22Rv1 (cell line): ENCODE measurements at regions not wholly inside any gene's neighbourhood (a gene's known extent, or its start where the extent isn't known, plus 50 kb on each side); places are given as distances from the start of the nearest gene placed in this dataset.
"Not testable (repeated sequence)": the region's sequence is repeated elsewhere in the genome, so short reads cannot be mapped to it uniquely, and the experiment has no call there.

Source experiments
- H3K27ac ChIP-seq: fragments of 450-650 bp; 2 replicates; pipeline ENCODE4 v1.5.1; 2017
- CTCF ChIP-seq: fragments of 450-650 bp; IDR thresholded peaks from 2 replicates; pipeline ENCODE4 v1.5.1; 2017; ENCODE audit warnings: mild to moderate bottlenecking
- ZFX ChIP-seq: fragments of 450-650 bp; IDR thresholded peaks from 2 replicates; pipeline ENCODE4 v1.6.1; 2017; ENCODE audit warnings: antibody characterized with exemption, borderline replicate concordance

- TF ChIP-seq ZFX (no peak), CTCF (no peak)
- no peak overlapping the region for H3K27ac ChIP-seq
Measured at GRCh38 chr4:23413631-23414030, 476.2 kb downstream of the PPARGC1A start.

- no peak overlapping the region for H3K27ac ChIP-seq
- TF ChIP-seq ZFX (no peak), CTCF (no peak)
Measured at GRCh38 chr4:23412701-23413100, 477.1 kb downstream of the PPARGC1A start.

GRCh38 chr4:23408913-23409312 is 480.9 kb downstream of the PPARGC1A start:
- H3K27ac ChIP-seq: not testable (repeated sequence)

- no peak overlapping the region for H3K27ac ChIP-seq
- TF ChIP-seq ZFX (no peak), CTCF (no peak)
Measured at GRCh38 chr4:23401572-23401971, 488.3 kb downstream of the PPARGC1A start.

GRCh38 chr4:23392860-23393458 is 496.9 kb downstream of the PPARGC1A start:
- TF ChIP-seq CTCF: no peak
- TF ChIP-seq ZFX: no peak
- no peak overlapping the region for H3K27ac ChIP-seq

- TF ChIP-seq ZFX: no peak
- H3K27ac ChIP-seq: no peak overlapping the region
Measured at GRCh38 chr4:23390246-23390645, 499.6 kb downstream of the PPARGC1A start.

GRCh38 chr4:23388699-23389395 is 501.0 kb downstream of the PPARGC1A start:
- TF ChIP-seq CTCF (no peak), ZFX (no peak)
- H3K27ac ChIP-seq: no peak overlapping the region

GRCh38 chr4:23388255-23388654 is 501.6 kb downstream of the PPARGC1A start:
- no peak for TF ChIP-seq ZFX
- TF ChIP-seq CTCF: no peak
- no peak overlapping the region for H3K27ac ChIP-seq
